Activated naive CD4-positive, alpha-beta T cell treated with anti-CD3 and anti-CD28 coated beads for 36 hours (primary cell): ENCODE measurements at regions not wholly inside any gene's neighbourhood (a gene's known extent, or its start where the extent isn't known, plus 50 kb on each side); places are given as distances from the start of the nearest gene placed in this dataset.

Experiments
- CTCF ChIA-PET: fragments of 350-600 bp; sonication (Branson Sonifier 250); formaldehyde crosslinking; loops from one replicate; lab custom pipeline; 2021; ENCODE audit warnings: antibody characterized with exemption; lab: Charles Lee
- DNase-seq: peaks from one replicate; pipeline ENCODE4 v3.0.0-alpha.2; 2020
- H3K27ac Mint-ChIP-seq: one replicate; pipeline ENCODE4 v1.8.0; 2021; ENCODE audit warnings: mild to moderate bottlenecking, mixed read lengths
- H3K27me3 Mint-ChIP-seq: one replicate; pipeline ENCODE4 v1.8.0; 2021; ENCODE audit warnings: low read depth, mixed read lengths
- H3K36me3 Mint-ChIP-seq: one replicate; pipeline ENCODE4 v1.8.0; 2021; ENCODE audit warnings: low read depth, mixed read lengths
- H3K4me1 Mint-ChIP-seq: one replicate; pipeline ENCODE4 v1.8.0; 2021; ENCODE audit warnings: low read depth, mixed read lengths
- H3K4me3 Mint-ChIP-seq: one replicate; pipeline ENCODE4 v1.8.0; 2021; ENCODE audit warnings: mild to moderate bottlenecking, moderate library complexity, mixed read lengths
- H3K9me3 Mint-ChIP-seq: one replicate; pipeline ENCODE4 v1.8.0; 2021; ENCODE audit warnings: mixed read lengths
- intact Hi-C: fragments of 100-400 bp; cut with micrococcal nuclease; formaldehyde crosslinking; loops from one replicate; pipeline ENCODE4 v1.15.1; 2023

DNA sequence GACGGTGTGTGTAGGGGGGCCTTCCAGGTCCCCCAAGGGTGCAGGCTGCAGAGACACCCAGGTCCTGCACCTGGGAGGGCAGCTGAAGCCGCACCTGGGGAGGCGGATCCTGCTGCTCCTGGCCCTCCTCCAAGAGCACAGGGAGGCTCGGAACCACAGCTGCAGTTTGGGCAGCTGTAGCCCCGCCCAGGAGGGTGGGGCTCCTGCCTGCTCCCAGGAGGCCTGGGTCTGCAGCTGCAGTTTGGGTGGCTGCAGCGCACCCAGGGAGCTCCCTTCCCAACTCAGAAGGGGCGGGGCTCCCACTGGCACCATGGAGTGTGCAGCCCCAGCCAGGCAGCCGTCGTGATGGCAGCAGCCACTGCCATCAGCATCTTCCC lies 69.4 kb upstream of the NKD1 start:
- H3K4me3 Mint-ChIP-seq: no peak overlapping the region
- intact Hi-C loops: no loop called here

DNA sequence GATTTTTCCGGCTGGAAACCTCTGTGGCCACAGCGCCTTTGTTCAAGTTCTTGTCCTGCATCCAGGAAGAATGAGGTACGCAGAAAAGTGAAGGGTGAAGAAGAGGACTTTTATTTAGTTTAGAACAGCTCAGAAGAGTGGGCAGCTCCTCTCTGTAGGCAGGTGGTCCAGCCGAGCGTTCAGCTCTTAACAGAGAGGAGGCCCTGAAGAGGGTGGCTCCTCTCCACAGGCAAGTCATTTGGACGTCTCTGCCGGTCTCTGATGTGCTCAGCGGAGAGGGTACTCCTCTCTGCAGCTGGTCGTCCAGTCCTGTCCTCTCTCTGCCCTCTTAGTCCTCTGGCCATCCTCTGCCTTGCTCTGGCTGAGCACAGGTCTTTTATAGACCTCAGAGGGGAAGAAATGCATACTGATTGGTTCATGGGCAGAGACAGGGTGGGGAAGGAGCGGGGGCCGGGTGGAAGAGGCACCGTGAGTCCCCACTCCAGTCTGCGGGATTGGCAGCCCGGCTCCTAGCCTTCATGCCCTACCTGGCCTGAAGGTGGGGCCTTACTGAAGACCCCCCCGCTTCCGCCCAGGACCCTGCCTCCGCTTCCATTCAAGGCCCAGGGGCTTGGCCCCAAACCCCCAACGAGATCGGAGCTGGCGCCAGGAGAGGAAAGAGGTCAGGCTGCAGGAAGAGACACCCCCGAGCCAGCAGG lies 70.0 kb upstream of the NKD1 start:
- CTCF ChIA-PET: no interaction called here
- Mint-ChIP-seq H3K36me3 (no peaks in the 10 kb centered on the region), H3K27ac (no peak overlapping the region), H3K27me3 (no peaks in the 10 kb centered on the region), H3K4me3 (no peak overlapping the region), H3K4me1 (peaks cover 18% of the 10 kb centered on the region), H3K9me3 (no peaks in the 10 kb centered on the region)
- intact Hi-C loops: no loop called here
- no peak for DNase-seq

More for the DNA sequence above, 69.4 kb upstream of the NKD1 start:
- no peaks in the 10 kb centered on the region for H3K9me3 Mint-ChIP-seq
- H3K36me3 Mint-ChIP-seq: no peaks in the 10 kb centered on the region
- no peaks in the 10 kb centered on the region for H3K27me3 Mint-ChIP-seq
- DNase-seq: no peak
- CTCF ChIA-PET: no interaction called here
- peaks cover 13% of the 10 kb centered on the region for H3K4me1 Mint-ChIP-seq
- no peak overlapping the region for H3K27ac Mint-ChIP-seq

- no peak for DNase-seq
- intact Hi-C loops: no loop called here
- Mint-ChIP-seq H3K27me3 (no peaks in the 10 kb centered on the region), H3K9me3 (no peaks in the 10 kb centered on the region), H3K27ac (no peak overlapping the region), H3K36me3 (no peaks in the 10 kb centered on the region), H3K4me3 (no peak overlapping the region), H3K4me1 (peaks cover 22% of the 10 kb centered on the region)
- CTCF ChIA-PET: interaction anchor here (0.7 kb wide), 1 partner anchor 330 kb away, joined by 3 read pairs; no protein-coding TSS in a partner anchor
Measured at GRCh38 chr16:50476486-50477255, 71.5 kb upstream of the NKD1 start.

- Mint-ChIP-seq H3K4me3 (no peak overlapping the region), H3K27ac (no peak overlapping the region), H3K9me3 (no peaks in the 10 kb centered on the region), H3K36me3 (no peaks in the 10 kb centered on the region), H3K4me1 (peaks cover 22% of the 10 kb centered on the region), H3K27me3 (no peaks in the 10 kb centered on the region)
- no peak for DNase-seq
- intact Hi-C loops: no loop called here
- CTCF ChIA-PET: no interaction called here
Measured at GRCh38 chr16:50475170-50475569, 73.0 kb upstream of the NKD1 start.

GRCh38 chr16:50474138-50474537 lies 74.1 kb upstream of the NKD1 start:
- H3K36me3 Mint-ChIP-seq: no peaks in the 10 kb centered on the region
- CTCF ChIA-PET: interaction anchor here (0.6 to 0.7 kb wide), 2 partner anchors 256 to 291 kb away, joined by 3 to 4 read pairs; no protein-coding TSS in a partner anchor
- peak; percentile 59 for DNase-seq
- H3K9me3 Mint-ChIP-seq: no peaks in the 10 kb centered on the region
- H3K27ac Mint-ChIP-seq: peak overlapping the region; percentile 51
- no peaks in the 10 kb centered on the region for H3K27me3 Mint-ChIP-seq
- no peak overlapping the region for H3K4me3 Mint-ChIP-seq
- peaks cover 22% of the 10 kb centered on the region for H3K4me1 Mint-ChIP-seq
- intact Hi-C loops: loop anchor here (5.0 kb wide), 2 partner anchors 197 to 273 kb away; no protein-coding TSS in a partner anchor

DNA sequence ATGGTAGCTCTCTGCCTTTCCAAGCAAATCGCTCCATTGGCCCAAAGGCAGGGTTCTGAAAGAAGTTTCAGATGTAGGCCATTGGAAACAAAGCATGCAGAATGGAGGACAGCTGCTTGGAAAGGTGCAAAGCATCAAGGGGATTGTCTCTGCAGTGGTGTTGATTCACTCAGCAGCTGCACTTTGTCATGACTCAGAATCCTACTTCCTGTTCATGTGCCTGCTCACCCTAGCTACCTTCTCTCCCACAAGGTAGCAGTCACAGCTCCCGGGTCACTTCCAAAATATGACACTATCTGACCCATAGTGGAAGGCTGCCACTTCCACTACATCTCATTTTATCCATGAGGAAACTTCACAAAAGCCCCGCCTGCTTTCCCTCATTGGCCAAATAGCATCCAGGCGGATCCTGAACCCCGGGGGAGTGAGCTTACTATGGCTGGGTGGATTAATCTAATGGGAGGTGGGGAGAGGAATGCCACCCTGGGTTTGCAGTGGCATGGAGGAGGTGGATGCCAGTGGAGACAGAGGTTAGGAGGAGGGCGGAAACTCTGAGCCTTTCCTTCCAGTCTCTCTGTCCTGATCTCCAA lies 74.7 kb upstream of the NKD1 start:
- intact Hi-C loops: loop anchor here (1.0 to 5.0 kb wide), 4 partner anchors 75 to 333 kb away; partner anchors contain the start of gene NKD1
- Mint-ChIP-seq H3K27me3 (peaks cover 4% of the 10 kb centered on the region), H3K9me3 (no peaks in the 10 kb centered on the region), H3K4me3 (no peak overlapping the region), H3K36me3 (no peaks in the 10 kb centered on the region), H3K27ac (peak overlapping the region; percentile 51), H3K4me1 (peaks cover 23% of the 10 kb centered on the region)
- CTCF ChIA-PET: interaction anchor here (0.7 to 2.1 kb wide), 4 partner anchors 104 to 333 kb away, joined by 3 to 8 read pairs (median 4); no protein-coding TSS in a partner anchor
- peak; percentile 66 for DNase-seq

DNA sequence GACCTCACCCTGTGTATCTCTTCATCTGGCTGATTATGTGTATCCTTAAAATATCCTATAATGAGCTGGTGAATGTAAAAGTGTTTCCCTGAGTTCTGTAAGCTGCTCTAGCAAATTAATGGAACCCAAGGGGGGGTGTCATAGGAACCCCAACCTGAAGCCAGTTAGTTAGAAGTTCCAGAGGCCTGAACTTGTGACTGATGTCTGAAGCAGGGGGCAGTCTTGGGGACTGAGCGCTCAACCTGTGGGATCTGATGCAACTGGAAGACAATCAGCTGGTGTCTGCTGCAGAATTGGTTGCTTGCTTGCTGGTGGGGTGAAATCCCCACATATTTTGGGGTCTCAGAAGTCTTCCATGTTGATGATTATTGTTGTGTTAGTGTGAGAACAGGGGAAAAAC lies 75.7 kb upstream of the NKD1 start:
- no peaks in the 10 kb centered on the region for H3K36me3 Mint-ChIP-seq
- H3K9me3 Mint-ChIP-seq: no peaks in the 10 kb centered on the region
- H3K27ac Mint-ChIP-seq: no peak overlapping the region
- H3K27me3 Mint-ChIP-seq: peaks cover 6% of the 10 kb centered on the region
- peaks cover 26% of the 10 kb centered on the region for H3K4me1 Mint-ChIP-seq
- intact Hi-C loops: loop anchor here (2.0 to 5.0 kb wide), 3 partner anchors 76 to 275 kb away; partner anchors contain the start of gene NKD1
- CTCF ChIA-PET: interaction anchor here (0.7 to 2.1 kb wide), 6 partner anchors 15 to 334 kb away, joined by 3 to 8 read pairs (median 4); no protein-coding TSS in a partner anchor
- DNase-seq: no peak
- no peak overlapping the region for H3K4me3 Mint-ChIP-seq

DNA sequence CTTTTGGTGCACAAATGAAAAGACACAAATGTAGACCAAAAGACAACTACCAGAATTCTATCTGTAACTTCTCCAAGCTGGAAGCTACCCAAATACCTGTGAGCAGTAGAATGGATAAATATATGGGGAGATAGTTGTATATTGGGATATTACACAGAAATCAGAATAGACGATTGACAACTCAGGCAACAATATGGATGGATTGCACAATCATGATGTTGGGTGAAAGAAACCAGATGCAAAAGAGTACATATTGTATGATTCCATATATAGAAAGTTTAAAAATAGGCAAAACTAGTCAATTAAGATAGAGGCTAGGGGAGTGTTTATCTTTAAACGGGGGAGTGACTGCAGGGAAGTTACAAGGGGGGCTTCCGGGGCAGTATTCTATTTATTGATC lies 77.5 kb upstream of the NKD1 start:
- Mint-ChIP-seq H3K27me3 (peaks cover 12% of the 10 kb centered on the region), H3K27ac (no peak overlapping the region), H3K4me1 (peaks cover 26% of the 10 kb centered on the region), H3K36me3 (no peaks in the 10 kb centered on the region), H3K9me3 (no peaks in the 10 kb centered on the region), H3K4me3 (no peak overlapping the region)
- DNase-seq: no peak
- intact Hi-C loops: loop anchor here (5.0 kb wide), 2 partner anchors 193 to 277 kb away; no protein-coding TSS in a partner anchor
- CTCF ChIA-PET: no interaction called here

DNA sequence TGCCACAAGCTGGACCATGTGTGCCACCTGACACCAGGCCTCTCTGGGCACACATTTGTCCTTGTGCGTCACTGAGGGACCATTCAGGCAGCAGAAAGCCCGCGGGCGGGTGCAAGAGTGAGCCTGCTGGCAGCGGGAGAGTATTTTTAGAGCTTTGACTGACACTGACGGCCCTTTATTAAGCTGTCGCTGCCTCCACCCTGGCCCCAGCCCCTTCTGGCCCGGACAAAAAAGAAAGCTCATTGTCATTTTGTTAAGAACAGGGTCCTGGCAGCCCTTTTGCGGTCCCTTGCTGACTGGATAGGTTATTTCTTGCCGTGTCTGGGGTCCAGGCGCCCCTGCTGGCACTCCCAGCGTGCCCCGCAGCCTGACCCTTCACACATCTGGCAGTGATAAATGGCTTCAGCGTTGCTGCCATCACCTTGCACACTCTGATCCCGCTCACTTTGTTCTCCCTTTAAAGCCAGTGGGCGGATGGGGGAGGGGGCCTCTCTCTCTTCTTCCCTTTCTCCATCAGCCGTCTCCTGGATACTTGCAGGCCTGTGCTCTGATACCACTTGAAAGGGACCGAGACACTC lies 78.4 kb upstream of the NKD1 start:
- H3K4me1 Mint-ChIP-seq: peaks cover 24% of the 10 kb centered on the region
- no peaks in the 10 kb centered on the region for H3K36me3 Mint-ChIP-seq
- intact Hi-C loops: loop anchor here (5.0 kb wide), 2 partner anchors 193 to 277 kb away; no protein-coding TSS in a partner anchor
- no peak for DNase-seq
- no peak overlapping the region for H3K27ac Mint-ChIP-seq
- H3K9me3 Mint-ChIP-seq: no peaks in the 10 kb centered on the region
- peaks cover 12% of the 10 kb centered on the region for H3K27me3 Mint-ChIP-seq
- CTCF ChIA-PET: no interaction called here
- no peak overlapping the region for H3K4me3 Mint-ChIP-seq

DNA sequence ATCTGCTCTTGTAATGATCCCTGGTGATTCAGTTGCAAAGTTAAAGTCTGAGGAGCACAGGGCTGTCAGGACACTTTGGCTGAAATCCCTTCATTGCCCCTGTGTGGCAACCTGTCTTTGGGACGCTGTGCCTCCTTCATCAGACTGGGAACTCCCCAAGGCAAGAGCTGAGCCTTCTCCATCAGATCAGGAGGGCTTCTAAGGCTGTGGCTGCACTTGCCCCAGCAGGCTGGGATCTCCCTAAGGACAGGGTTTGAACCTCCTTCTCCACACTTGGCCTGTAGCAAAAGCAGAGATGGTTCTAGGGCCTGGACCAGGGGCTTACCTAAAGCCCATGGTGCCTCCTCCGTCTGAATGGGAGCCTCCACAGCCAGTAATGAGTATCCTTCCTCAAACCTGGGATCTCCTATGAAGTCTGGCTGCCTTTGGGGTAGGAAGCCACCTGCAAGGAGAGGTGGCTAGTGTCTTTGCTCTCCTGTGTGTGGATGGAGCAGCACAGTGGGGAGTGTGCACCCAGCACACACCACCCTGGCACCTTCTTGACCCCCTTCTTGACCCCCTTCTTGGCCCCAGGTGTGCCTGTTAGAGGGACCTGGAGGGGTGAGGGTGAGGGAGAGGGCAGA lies 79.0 kb upstream of the NKD1 start:
- DNase-seq: no peak
- intact Hi-C loops: no loop called here
- Mint-ChIP-seq H3K4me3 (no peak overlapping the region), H3K9me3 (no peaks in the 10 kb centered on the region), H3K36me3 (no peaks in the 10 kb centered on the region), H3K27me3 (peaks cover 12% of the 10 kb centered on the region), H3K4me1 (peaks cover 18% of the 10 kb centered on the region), H3K27ac (no peak overlapping the region)
- CTCF ChIA-PET: no interaction called here

DNA sequence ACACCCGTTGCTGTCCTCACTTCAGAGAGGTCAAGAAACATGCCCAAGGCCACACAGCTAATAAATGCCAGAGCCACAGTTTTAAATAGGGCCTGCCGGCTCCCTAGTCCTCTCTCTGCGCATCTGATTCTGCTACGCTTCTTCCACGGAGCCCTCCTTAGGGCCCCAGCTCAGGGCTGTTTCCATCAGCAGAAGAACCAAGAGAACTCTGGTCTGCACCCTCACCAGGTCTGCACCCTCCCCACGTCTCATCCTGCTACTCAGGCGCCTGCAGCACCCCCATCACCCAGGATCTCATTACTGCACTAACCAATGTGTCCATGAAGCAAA lies 79.5 kb upstream of the NKD1 start:
- no peak overlapping the region for H3K27ac Mint-ChIP-seq
- intact Hi-C loops: no loop called here

More for the DNA sequence above, 79.5 kb upstream of the NKD1 start:
- no peaks in the 10 kb centered on the region for H3K36me3 Mint-ChIP-seq
- H3K27me3 Mint-ChIP-seq: peaks cover 12% of the 10 kb centered on the region
- peak overlapping the region; percentile 63 for H3K4me3 Mint-ChIP-seq
- peaks cover 12% of the 10 kb centered on the region for H3K4me1 Mint-ChIP-seq
- no peak for DNase-seq
- no peaks in the 10 kb centered on the region for H3K9me3 Mint-ChIP-seq
- CTCF ChIA-PET: no interaction called here
